ENCODE measurements at regions not wholly inside any gene's neighbourhood (a gene's known extent, or its start where the extent isn't known, plus 50 kb on each side); places are given as distances from the start of the nearest gene placed in this dataset.

GRCh38 chrX:39158801-39159657, 357.8 kb downstream of the MID1IP1 start:
- TF ChIP-seq CTCF (IDR thresholded peaks at IDR 0.05) (no peak), EP300 (IDR thresholded peaks at IDR 0.05) (no peak), POLR2AphosphoS5 (IDR thresholded peaks at IDR 0.05) (no peak)
